CD4-positive, alpha-beta T cell treated with Interleukin-2 at 100 ng/mL for 4 hours (primary cell): ENCODE measurements at regions not wholly inside any gene's neighbourhood (a gene's known extent, or its start where the extent isn't known, plus 50 kb on each side); places are given as distances from the start of the nearest gene placed in this dataset.

ENCODE experiments used
- DNase-seq: peaks from one replicate; pipeline ENCODE4 v3.0.0-alpha.2; 2020; ENCODE audit warnings: low spot score

DNA sequence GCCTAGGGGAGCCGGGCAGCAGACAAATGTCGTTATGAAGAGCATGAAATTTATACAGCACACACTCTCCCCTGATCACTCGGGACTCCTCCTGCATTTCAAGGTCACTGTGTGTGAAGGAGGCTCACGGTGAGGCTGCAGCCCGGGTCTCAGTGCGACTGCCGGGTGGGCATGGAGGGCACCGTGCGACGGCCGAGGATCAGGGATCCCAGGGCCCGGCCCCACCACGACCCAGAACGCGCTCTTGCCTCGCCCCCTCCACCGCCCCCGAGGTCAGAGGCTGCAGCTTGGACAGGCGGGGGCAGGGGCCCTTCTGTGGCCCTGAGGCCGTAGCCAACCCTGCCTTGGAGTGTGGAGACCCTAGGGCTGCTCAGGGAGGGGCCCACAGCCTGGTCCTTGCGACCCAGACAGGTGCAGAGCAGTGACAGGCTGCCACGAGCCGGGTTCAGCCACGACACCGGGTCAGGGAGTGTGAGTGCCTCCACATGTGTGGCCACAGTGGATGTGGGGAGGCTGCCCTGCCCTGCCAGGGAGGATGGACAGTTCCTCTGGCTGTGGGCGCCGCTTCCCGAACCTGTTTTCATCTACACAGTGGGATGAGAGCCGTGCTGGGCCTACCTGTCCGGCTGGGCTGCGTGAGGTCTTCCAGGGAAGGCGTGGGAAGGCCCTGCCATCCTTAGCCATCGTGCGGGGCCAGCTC lies 89.3 kb upstream of the NKX1-1 start:
- no peak for DNase-seq

- DNase-seq, result no peak
Measured at GRCh38 chr4:1494416-1495315, 88.4 kb upstream of the NKX1-1 start.

DNA sequence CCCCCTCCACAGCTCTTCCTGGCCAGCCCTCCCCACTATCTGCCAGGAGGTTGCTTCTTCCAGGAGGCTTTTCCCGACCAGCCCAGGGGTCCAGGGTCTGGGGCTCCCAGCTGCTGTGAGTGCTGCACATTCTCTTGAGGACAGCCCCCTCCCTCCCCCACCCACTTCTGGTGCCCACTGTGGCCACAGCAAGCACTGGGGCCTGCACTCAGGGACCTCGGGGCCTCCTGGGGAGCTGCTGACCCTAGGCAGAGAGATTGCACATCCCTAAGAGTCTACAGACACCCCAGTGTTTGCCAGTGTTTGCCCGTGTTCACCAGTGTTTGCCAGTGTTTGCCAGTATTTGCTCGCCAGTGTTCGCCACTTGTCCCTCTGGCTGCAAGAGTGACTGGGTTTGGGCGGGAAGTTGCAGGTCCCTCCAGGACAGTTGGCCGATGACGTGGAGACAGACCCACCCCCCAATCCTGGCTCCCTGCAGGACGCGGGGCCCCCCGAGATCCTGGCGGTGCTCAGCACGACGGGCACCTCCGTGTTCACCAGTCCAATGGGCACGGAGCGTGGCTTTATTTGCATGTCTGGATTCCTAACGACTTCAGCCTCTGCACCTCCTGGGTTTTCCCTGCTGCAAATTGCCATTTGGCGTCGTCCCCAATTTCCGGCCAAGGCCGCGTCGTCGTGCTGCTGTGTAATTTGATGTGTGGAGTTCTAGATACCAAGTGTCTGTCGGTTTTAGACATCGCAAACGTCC lies 87.5 kb upstream of the NKX1-1 start:
- DNase-seq, result no peak

- no peak for DNase-seq
Measured at GRCh38 chr4:1492651-1493539, 86.7 kb upstream of the NKX1-1 start.

GRCh38 chr4:1492142-1492457 lies 85.9 kb upstream of the NKX1-1 start:
- no peak for DNase-seq

GRCh38 chr4:1491328-1492141 lies 85.3 kb upstream of the NKX1-1 start:
- DNase-seq, result no peak

GRCh38 chr4:1490654-1491327 lies 84.5 kb upstream of the NKX1-1 start:
- no peak for DNase-seq

DNA sequence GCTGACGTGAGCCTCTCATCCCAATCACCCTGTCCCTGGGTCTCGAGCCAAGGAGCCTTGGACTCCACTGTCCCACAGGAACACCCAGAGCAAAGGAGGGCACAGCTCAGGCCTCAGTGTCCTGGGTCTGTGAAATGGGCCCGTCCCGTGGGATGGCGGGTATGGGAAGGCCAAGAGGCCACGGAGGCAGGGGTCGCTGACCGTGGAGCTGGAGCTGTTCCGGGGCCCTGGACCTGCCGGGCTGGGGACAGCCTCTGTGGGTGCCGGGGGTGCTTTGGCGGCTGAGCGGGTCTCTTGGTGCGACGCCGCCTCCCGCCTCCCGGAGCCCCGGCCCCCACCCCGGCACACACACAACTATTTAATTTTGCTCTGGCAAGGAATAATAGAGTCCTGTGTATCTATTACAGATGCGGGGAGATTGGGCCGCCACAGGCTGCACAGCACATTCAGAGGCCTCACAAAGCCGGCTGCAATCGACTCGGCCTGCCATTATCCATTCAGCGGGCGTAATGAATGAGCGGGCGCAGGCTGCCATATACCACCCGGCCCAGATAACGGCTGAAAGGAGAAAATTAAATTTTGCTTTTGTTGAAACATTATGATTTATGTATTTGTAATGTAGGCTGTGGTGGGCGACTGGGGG lies 83.9 kb upstream of the NKX1-1 start:
- DNase-seq, result no peak

DNA sequence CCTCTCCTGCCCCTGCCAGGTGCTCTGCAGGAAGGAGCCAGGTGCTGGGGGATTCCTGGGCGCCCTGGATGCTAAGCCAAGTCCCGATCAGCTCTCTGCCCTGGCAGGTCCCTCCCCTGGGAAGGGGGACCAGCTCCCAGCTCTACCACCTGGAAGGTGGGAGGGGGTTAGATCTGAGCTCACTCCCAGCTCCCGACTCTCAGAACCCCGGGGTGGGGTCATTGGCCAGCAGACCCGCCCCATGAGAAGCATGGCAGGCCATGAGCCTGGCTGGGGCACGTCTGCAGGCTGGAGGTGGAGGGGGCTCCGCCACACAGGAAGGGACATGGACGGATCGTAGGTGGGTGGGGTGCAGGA lies 83.4 kb upstream of the NKX1-1 start:
- no peak for DNase-seq

DNA sequence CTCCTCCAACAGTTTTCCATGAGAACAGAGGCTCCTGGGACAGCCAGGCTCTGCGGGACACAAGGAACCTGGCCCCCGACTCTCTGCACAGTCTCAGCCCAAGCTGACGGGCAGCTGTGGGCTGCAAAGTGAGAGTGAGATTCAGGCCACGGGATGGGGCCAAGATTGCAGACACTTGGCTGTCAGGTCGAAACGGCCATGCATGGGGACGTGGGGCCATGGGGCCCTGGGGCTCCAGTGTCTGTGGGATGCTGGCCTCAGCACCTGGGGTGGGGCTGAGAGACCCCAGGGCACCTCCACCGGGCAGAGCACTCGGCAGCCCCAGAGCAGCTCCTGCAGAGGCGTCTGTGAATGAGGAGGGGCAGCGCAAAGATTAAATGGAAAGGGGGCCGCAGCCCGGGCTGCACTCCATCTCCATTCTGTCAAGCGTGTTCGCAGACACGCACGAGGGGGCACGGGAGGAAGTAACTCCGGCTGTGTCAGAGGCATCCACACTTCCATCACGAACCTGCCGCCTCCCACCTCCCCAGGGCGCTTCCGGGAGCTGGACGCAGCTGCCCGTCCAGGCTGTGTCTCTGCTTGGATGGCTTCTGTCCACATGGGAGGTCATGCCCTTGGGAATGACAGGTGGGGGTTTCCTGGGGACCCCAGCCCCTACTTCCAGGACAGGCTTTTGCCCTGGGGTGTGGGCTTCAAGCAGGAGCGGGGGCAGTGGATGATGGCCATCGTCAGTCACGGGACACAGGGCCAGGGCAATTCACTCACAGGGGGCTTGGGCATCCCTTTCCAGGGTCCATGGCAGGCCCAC lies 82.8 kb upstream of the NKX1-1 start:
- DNase-seq, result no peak

DNA sequence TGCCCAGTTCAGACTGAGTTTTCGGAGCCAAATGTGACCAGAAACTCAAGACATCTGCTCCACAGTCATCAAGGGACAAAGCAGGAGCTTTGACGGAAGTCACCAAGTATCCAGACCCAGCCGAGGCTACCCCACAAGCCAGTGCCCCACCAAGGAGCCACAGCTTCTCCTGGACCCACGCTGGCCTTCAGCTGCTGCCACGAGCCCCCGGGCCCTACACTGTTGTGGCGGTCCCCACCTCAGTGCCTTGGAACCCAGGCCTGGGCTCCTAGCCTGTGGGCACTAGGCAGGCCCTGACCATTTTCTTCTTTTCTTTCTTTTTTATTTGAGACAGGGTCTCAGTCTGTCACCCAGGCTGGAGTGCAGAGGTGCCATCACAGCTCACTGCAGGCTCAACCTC lies 82.1 kb upstream of the NKX1-1 start:
- no peak for DNase-seq

DNA sequence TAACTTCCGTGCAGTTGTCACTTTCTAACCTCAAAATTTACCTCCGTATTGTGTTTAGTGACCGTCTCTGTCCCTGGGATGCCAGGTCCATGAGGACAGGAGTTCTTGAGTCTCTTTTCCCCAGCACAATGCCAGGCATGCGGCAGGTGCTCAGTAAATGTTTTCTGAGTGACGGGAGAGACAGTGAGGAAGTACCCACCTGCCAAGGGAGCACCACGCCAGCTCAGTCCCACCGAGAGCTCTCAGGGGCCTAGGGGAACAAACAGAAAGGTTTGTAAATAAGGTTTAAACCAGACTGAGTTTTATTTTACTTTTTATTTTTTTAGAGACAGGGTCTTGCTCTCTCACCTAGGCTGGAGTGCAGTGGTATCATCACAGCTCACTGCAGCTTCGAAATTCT lies 81.5 kb upstream of the NKX1-1 start:
- DNase-seq, result no peak

DNA sequence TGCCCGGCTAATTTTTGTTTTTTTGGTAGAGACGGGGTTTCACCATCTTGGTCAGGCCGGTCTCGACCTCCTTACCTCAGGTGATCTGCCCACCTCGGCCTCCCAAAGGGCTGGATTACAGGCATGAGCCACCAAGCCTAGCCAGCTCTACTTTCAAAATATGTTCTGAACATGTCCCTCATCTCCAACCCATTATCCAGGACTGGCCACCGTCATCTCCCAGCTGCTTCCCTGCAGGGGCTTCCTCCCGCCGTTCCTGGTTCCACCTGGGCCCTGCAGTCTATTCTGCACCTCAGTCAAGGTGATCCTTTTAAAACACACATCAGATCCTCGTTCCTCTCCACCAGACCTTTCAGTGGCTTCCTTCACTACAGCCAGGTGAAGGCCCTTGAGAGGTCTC lies 80.9 kb upstream of the NKX1-1 start:
- DNase-seq, result no peak

DNA sequence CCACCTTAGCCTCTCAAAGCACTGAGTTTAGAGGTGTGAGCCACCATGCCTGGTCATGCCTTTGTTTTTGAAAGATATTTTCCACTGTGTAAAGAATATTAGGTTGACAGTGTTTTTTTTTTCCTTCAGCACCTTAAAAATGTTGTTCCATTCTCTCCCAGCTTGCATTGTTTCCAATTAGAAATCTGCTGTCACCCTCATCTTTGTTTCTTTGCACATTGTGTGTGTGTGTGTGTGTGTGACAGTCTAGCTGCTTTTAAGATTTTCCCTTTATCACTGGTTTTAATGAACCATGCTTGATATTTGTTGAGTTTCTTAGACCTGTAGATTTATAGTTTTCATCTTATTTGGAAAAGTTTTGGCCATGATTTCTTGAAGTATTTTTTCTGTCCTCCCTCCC lies 79.0 kb upstream of the NKX1-1 start:
- DNase-seq, result no peak

DNA sequence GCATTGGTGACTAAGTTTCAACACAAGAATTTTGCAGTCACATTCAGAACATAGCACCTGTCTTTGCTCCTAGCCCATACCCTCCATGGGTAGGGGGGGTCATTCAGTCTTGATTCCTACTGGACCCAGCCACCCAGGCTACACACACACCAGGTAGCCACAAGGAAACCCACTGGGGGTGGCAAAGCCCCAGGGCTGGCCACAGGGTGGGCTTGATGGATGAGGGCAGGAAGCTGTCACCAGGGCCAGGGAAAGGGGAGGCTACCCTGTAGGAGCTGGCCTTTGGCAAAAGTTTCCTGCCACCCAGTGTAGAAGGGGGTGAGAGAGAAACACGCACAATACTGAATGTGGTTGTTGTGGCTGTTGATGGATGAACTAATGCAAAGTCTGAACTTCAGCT lies 74.5 kb upstream of the NKX1-1 start:
- no peak for DNase-seq

GRCh38 chr4:1479454-1479853 lies 73.2 kb upstream of the NKX1-1 start:
- no peak for DNase-seq

GRCh38 chr4:1478766-1479355 lies 72.6 kb upstream of the NKX1-1 start:
- no peak for DNase-seq

DNA sequence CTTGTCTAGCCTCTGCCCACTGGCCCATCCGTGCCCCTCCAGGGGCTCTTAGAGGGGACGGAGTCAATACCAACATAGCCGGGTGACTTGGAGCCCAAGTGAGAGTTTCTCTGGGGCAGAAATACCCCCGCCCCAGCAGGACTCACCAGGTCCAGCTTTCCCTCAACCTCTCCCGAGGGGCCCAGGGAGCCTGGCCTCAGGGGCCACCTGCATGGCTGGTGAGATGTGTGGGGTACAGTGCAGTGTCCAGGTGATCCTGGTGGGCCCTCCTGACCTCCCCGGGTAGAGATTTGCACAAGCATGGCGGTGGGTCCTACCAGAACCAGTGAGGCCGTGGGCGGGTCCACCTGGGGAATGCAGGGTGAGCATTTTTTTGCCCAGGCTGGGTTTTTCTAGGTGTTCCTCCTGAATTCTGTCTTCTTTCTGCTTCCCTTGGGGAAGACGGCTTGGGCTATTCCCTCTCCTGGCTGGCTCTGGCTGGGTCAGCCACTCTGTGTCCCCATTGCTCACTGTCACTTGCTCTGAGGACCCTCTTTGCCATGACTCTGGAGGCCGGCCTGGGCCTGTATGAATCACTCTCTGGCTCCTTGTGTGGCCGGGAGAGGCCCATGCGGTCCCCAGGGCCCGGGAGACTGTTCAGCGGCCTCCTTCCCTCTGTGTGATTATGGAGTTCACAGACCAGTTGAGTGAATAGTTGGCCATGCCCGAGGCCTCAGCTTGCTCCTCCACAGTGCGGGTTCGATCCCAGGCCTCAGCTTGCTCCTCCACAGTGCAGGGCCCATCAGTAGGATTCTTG lies 71.0 kb upstream of the NKX1-1 start:
- DNase-seq, result no peak
